KOPT-K1 (cell line): ENCODE measurements at regions not wholly inside any gene's neighbourhood (a gene's known extent, or its start where the extent isn't known, plus 50 kb on each side); places are given as distances from the start of the nearest gene placed in this dataset.

Experiments used
- H3K27ac ChIP-seq: fragments of 200-600 bp; sonication (generic); 2 replicates; pipeline ENCODE4 v1.5.1; 2016; ENCODE audit warnings: antibody characterized with exemption, mild to moderate bottlenecking, low read depth, low read length; ENCODE audit not compliant: poor library complexity, severe bottlenecking
- H3K36me3 ChIP-seq: fragments of 200-600 bp; sonication (generic); 2 replicates; pipeline ENCODE4 v1.5.1; 2017; ENCODE audit warnings: antibody characterized with exemption, mild to moderate bottlenecking, low read length, moderate library complexity; ENCODE audit not compliant: insufficient read depth
- H3K9me3 ChIP-seq: fragments of 200-600 bp; sonication (generic); 2 replicates; pipeline ENCODE4 v1.5.1; 2017; ENCODE audit warnings: antibody characterized with exemption, low read length, mild to moderate bottlenecking; ENCODE audit not compliant: insufficient read depth, poor library complexity, severe bottlenecking

DNA sequence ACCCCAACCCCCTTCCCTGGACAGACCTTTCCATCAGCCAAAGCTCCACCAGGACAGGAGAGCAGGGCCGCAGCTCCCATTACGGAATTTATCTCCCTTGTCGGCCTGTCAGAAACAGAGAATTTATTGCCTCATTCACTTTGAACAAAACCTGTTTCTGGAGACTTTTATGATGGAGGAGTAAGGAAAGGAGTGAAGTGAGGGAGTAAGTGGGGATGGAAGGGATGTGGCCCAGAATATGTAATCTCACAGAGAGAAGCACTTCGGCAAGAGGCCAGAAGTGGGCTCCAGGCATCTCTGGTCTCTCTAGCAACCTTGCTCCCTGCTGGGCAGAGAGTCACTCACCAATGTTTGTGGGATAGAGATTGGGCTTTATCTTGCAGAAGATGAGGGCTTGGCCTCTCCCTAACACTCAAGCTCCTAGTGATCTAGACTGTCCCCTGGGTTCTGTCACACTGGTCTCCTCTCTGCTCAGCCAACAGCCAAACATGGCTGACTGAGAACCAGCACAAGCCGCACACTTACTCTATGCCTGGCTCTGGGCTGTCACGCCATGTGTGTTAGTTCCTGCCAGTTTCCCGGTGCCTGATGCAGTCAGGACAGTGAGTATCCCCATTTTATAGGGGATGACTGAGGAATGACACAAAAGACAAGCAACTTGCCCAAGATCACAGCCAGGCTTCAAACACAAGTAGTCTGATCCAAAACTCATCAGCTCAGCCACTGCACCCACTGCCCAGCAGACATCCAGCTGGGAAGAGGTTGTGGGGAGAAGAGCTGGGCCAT lies 149.4 kb upstream of the ZMIZ1 start:
- no peaks in the 10 kb centered on the region for H3K36me3 ChIP-seq
- no peaks in the 10 kb centered on the region for H3K9me3 ChIP-seq
- H3K27ac ChIP-seq, result no peak overlapping the region

- Histone ChIP-seq H3K27ac (no peak overlapping the region), H3K36me3 (no peaks in the 10 kb centered on the region), H3K9me3 (no peaks in the 10 kb centered on the region)
These were observed 148.8 kb upstream of the ZMIZ1 start for GRCh38 chr10:78920011-78920410.

- no peaks in the 10 kb centered on the region for H3K9me3 ChIP-seq
These were observed 146.9 kb upstream of the ZMIZ1 start for GRCh38 chr10:78921895-78922294.

DNA sequence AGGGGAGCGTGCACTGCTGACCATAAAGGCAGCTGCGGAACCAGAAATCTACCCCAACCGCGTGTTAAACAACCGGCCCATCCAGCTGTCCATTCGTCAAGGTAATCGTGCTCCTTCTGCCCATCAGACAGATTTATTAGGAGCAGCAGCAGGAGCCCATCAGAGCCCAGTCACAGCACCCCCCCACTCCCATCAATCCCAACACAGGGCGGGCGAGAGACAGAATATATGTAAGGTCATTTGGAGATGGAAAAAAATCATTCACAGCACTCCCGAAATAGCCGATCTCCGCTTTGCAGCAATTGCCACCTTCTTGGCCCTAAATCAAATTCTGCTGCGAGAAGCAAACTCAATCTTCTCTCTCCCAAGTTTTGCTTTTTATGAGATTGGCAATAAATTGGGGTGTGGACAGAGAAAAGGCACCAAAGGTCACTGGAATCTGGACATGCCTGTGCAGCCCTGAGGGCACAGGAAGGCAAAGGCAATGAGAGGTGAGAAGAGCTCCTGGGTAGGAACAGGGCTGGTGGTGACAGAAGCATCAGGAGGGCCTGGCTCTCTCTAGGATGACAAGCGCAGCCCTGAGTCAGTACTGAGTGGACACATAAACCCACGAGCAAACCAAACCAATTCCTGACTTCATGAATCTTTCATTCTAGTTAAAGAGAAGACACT lies 145.0 kb upstream of the ZMIZ1 start:
- Histone ChIP-seq H3K27ac (no peak overlapping the region), H3K9me3 (no peaks in the 10 kb centered on the region), H3K36me3 (no peaks in the 10 kb centered on the region)

More at GRCh38 chr10:78921895-78922294, 146.9 kb upstream of the ZMIZ1 start:
- Histone ChIP-seq H3K27ac (no peak overlapping the region), H3K36me3 (no peaks in the 10 kb centered on the region)

DNA sequence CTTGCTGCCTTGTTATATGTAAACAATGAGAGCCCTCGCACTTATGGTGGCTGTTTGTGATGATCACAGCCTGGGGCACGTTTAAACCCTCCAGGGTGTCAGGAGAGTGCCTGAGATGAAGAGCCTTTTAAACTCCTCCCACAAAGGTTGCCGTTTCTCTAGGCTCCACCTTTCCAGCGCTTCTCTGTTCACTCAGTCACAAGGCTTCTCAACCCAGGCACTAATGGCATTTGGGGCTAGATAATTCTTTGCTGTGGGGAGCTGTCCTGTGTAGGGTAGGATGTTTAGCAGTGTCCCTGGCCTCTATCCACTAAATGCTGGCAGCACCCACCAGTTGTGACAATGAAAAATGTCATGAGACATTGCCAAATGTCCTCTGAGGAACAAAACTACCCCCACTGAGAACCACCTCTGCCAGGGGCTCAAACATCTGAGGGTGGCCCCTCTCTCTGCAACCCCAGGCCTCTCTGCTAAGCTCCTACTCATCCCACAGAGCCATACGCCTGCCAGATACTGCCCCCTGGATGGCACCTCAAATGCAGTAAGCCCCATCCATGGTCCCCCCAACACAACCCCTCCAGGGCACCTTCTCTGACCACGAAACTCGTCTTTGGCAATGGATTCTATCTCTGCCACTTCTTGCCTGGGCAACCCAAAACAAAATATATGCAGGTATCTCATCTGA lies 144.3 kb upstream of the ZMIZ1 start:
- Histone ChIP-seq H3K9me3 (no peaks in the 10 kb centered on the region), H3K36me3 (no peaks in the 10 kb centered on the region), H3K27ac (no peak overlapping the region)

DNA sequence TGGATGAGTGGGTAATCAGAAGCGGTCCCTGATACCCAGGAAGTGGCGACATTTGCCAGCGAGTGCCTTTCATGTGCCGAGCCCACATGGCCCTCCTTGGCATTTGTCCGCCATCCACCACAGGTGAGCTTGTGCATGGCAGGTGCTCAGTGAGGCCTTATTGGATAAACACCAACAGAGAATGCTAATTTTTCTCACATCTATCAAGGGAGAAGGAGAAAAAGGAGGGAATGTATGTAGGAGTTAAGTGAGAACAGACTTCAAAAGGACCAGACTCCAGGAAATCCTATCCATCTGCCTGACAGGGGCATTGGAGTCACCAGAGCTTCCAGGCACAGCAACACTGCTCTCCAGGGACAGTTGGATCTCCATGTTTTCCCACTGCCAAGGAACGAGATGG lies 143.5 kb upstream of the ZMIZ1 start:
- Histone ChIP-seq H3K36me3 (no peaks in the 10 kb centered on the region), H3K27ac (no peak overlapping the region), H3K9me3 (no peaks in the 10 kb centered on the region)

DNA sequence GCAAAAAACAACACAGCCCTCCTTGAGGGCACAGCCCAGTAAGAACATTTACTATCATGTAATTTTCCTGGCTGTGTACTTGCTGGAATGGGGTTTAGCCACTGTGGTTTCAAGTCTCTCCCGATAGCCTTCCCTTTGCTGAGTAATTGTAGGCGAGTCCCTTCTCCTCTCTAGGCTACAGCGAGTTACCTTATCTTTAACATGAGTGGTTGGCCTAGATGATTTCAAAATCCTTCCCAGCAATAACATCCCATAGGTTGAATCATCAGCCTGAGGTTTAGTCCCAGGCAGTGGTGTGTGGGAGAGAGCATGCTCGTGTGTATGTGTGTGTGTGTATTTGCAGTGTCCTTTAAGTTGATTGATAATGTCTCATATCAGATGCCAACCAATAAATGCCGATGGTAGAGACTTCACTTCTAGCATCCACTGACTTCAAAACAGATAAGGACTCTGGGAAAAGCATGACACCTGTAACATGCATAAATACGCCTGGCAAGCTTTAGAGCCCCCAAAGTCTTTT lies 142.9 kb upstream of the ZMIZ1 start:
- H3K27ac ChIP-seq, result no peak overlapping the region
- H3K9me3 ChIP-seq, result no peaks in the 10 kb centered on the region
- H3K36me3 ChIP-seq, result no peaks in the 10 kb centered on the region

DNA sequence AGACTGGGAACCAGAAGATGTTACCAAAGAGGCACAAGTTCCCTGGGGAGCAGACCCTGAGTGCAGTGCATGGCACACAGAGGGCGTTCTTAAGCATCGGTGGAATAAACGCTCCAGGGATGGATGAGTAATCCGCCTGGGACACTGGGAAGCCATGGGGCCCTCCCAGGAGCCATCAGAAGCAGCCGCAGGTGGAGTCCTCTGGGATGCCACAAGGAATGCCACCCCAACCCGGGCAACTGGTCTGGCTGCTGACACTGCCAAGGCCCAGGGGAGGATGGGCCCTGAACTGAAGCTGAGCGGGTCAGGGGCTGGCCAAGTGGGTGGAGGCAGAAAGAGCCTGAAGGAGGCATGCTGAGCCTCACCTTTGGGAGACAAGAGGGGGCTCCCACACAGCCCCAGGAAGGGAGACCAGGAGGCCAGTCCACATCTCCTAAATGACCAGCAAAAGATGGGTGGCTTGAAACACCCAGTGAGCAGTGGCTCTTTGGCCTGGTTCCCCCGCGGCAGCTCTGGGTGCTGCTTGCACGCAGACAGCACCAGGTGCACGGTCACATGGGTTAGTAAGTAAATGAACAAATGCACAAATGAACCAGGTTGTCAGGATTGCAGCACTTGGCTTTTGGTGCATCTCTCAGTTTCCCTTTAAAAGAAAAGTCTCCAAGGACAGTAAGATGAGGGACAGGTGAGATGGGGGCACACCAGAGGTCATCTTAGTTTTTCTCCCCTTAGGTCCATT lies 141.3 kb upstream of the ZMIZ1 start:
- Histone ChIP-seq H3K27ac (no peak overlapping the region), H3K36me3 (no peaks in the 10 kb centered on the region), H3K9me3 (no peaks in the 10 kb centered on the region)

GRCh38 chr10:78928330-78928729 lies 140.4 kb upstream of the ZMIZ1 start:
- Histone ChIP-seq H3K27ac (no peak overlapping the region), H3K9me3 (no peaks in the 10 kb centered on the region), H3K36me3 (no peaks in the 10 kb centered on the region)

GRCh38 chr10:78929541-78929940 lies 139.2 kb upstream of the ZMIZ1 start:
- Histone ChIP-seq H3K9me3 (no peaks in the 10 kb centered on the region), H3K36me3 (no peaks in the 10 kb centered on the region), H3K27ac (no peak overlapping the region)

GRCh38 chr10:78931321-78932053 lies 137.3 kb upstream of the ZMIZ1 start:
- Histone ChIP-seq H3K27ac (no peak overlapping the region), H3K36me3 (no peaks in the 10 kb centered on the region), H3K9me3 (no peaks in the 10 kb centered on the region)

GRCh38 chr10:78932054-78932386 lies 136.7 kb upstream of the ZMIZ1 start:
- Histone ChIP-seq H3K27ac (no peak overlapping the region), H3K9me3 (no peaks in the 10 kb centered on the region), H3K36me3 (no peaks in the 10 kb centered on the region)

- Histone ChIP-seq H3K27ac (no peak overlapping the region), H3K36me3 (no peaks in the 10 kb centered on the region), H3K9me3 (no peaks in the 10 kb centered on the region)
These were observed 135.9 kb upstream of the ZMIZ1 start for GRCh38 chr10:78932861-78933260.

DNA sequence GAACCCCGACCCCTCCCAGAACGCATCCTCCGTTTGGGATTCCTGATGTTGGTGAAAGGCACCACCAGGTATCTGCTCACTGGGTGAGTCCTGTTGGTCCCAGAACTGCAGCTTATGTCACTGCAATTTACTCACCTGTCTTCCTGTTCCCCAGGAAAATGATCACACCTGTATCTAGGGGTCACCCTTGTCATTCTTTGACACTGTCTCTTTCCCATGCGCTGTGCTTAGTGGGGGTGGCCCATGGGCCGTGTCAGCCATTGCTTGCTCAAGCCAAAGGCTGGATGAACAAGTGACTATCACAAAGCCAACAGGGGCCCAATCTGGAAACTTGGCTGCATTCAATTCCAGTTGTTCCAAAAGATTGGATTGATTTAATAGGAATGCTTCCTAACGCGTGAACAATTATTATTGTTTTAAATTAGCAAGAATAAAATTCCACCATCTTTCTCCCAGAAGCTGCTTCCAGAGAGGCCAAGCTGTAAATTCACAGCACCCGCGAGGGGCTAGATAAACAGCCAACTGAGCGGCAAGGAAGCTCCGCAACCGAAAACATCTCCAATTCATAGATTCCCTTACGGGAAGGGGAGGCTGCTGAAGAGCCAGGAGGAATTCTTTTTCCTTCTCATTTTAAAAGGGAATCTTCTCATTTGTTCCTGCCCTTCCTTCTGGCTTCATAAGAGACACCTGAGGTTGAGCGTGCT lies 134.8 kb upstream of the ZMIZ1 start:
- H3K9me3 ChIP-seq, result no peaks in the 10 kb centered on the region
- no peak overlapping the region for H3K27ac ChIP-seq
- H3K36me3 ChIP-seq, result no peaks in the 10 kb centered on the region
